ENCODE measurements at regions not wholly inside any gene's neighbourhood (a gene's known extent, or its start where the extent isn't known, plus 50 kb on each side); places are given as distances from the start of the nearest gene placed in this dataset.

DNA sequence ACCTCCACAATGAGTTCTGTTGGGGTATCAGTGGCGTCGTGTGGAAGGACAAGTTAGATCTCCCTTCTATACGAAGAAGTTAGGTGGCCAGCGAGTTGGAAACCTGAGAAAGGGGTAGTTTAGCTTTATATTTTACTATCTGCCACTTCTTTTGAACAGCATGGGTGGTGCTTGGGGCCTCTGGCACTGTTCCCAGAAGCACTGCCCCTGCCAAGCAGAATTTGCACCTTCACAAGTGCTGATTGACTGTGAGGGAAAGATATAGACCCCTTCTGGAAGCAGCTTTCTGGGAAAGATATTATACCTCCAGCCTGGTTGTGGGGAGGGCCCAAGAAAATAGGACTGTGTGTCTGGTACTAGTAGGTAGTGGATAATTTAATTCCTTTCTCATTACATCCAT, 246.9 kb downstream of the FBXO8 start:
- Histone ChIP-seq H3K27me3 (no peaks in the 10 kb centered on the region), H3K9me3 (no peaks in the 10 kb centered on the region), H3K4me1 (peaks cover 47% of the 10 kb centered on the region), H3K36me3 (no peaks in the 10 kb centered on the region), H3K4me3 (ENCODE audit: low read depth, low read length) (no peak overlapping the region)
- peak; percentile 53 for DNase-seq
- TF ChIP-seq CTCF (IDR thresholded peaks at IDR 0.05; ENCODE audit: low read depth, low read length), result no peak

- no peak for TF ChIP-seq CTCF (IDR thresholded peaks at IDR 0.05; ENCODE audit: low read depth, low read length)
- Histone ChIP-seq H3K27me3 (no peaks in the 10 kb centered on the region), H3K36me3 (no peaks in the 10 kb centered on the region), H3K4me3 (ENCODE audit: low read depth, low read length) (no peak overlapping the region), H3K9me3 (no peaks in the 10 kb centered on the region), H3K4me1 (peaks cover 51% of the 10 kb centered on the region)
- peak; percentile 37 for DNase-seq
Measured at GRCh38 chr4:174036111-174036510, 247.4 kb downstream of the FBXO8 start.

DNA sequence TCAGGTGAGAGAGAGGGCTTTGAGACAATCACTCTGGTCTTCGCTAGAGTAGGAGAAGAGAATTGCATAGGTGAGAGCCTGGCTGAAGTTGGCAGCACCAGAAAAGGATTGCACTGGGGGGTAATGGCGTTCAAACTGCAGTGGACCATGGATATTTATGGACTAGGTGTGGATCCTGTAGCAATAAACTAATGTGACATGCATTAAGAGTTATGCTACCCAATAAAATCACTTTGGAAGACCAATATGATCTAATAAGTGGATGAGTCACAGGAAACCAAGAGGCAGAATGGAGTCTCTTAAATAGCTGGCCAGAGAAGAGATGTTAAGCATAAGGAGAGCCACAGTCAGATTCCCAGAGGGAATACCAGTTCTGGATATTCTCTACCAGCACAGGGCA, 259.8 kb downstream of the FBXO8 start:
- peak overlapping the region; percentile 59 for H3K4me3 ChIP-seq (ENCODE audit: low read depth, low read length)
- TF ChIP-seq CTCF (IDR thresholded peaks at IDR 0.05; ENCODE audit: low read depth, low read length), result no peak
- peak; percentile 81 for DNase-seq

DNA sequence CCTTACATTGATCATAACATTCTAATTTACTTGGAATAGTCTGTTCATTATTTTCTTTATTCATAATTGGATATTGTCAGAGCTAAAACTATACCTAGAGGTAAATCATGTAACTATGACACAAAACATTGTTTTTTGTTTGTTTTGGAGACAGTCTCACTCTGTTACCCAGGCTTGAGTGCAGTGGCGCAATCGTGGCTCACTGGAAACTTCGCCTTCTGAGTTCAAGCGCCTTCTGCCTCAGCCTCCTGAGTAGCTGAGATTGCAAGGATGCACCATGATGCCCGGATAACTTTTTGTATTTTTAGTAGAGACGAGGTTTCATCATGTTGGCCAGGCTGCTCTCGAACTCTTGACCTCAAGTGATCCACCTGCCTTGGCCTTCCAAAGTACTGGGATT, 265.2 kb downstream of the FBXO8 start:
- DNase-seq, result no peak
- Histone ChIP-seq H3K4me3 (ENCODE audit: low read depth, low read length) (no peak overlapping the region), H3K4me1 (peaks cover 12% of the 10 kb centered on the region), H3K36me3 (peaks cover 3% of the 10 kb centered on the region; the same call in 1 of the 2 replicates), H3K27me3 (no peaks in the 10 kb centered on the region), H3K9me3 (no peaks in the 10 kb centered on the region)
- no peak for TF ChIP-seq CTCF (IDR thresholded peaks at IDR 0.05; ENCODE audit: low read depth, low read length)

More for the DNA sequence above, 259.8 kb downstream of the FBXO8 start:
- H3K4me1 ChIP-seq, result peaks cover 33% of the 10 kb centered on the region
- no peaks in the 10 kb centered on the region for H3K9me3 ChIP-seq
- no peaks in the 10 kb centered on the region for H3K36me3 ChIP-seq
- no peaks in the 10 kb centered on the region for H3K27me3 ChIP-seq

- no peak for DNase-seq
- H3K4me1 ChIP-seq, result peaks cover 23% of the 10 kb centered on the region
- no peaks in the 10 kb centered on the region for H3K27me3 ChIP-seq
- peaks cover 3% of the 10 kb centered on the region; the same call in 1 of the 2 replicates for H3K36me3 ChIP-seq
- H3K4me3 ChIP-seq (ENCODE audit: low read depth, low read length), result no peak overlapping the region
- TF ChIP-seq CTCF (IDR thresholded peaks at IDR 0.05; ENCODE audit: low read depth, low read length), result no peak
- no peaks in the 10 kb centered on the region for H3K9me3 ChIP-seq
Measured at GRCh38 chr4:174016251-174016650, 267.2 kb downstream of the FBXO8 start.

DNA sequence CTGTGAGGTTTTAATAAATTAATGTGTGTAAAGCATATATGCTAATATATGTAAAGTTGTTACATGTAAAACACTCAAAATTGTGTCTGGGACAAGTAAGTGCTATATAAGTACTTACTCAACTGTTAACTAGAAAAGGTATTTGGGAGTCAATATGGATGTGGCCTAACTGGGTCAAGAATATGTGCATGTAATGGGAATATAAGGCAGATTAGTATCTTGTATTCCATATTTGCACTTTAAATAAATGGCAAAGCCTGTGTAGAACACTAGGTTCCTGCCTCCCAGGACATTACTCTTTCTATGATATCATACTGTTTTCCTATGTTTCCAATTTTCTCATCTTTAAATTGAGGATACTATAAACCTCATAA, 270.6 kb downstream of the FBXO8 start:
- H3K27me3 ChIP-seq, result no peaks in the 10 kb centered on the region
- H3K4me3 ChIP-seq (ENCODE audit: low read depth, low read length), result no peak overlapping the region
- H3K9me3 ChIP-seq, result no peaks in the 10 kb centered on the region
- H3K4me1 ChIP-seq, result peaks cover 37% of the 10 kb centered on the region
- DNase-seq, result no peak
- peaks cover 3% of the 10 kb centered on the region; the same call in 1 of the 2 replicates for H3K36me3 ChIP-seq
- TF ChIP-seq CTCF (IDR thresholded peaks at IDR 0.05; ENCODE audit: low read depth, low read length), result no peak

Data from BE2C (cell line).